ENCODE measurements at regions not wholly inside any gene's neighbourhood (a gene's known extent, or its start where the extent isn't known, plus 50 kb on each side); places are given as distances from the start of the nearest gene placed in this dataset.

DNA sequence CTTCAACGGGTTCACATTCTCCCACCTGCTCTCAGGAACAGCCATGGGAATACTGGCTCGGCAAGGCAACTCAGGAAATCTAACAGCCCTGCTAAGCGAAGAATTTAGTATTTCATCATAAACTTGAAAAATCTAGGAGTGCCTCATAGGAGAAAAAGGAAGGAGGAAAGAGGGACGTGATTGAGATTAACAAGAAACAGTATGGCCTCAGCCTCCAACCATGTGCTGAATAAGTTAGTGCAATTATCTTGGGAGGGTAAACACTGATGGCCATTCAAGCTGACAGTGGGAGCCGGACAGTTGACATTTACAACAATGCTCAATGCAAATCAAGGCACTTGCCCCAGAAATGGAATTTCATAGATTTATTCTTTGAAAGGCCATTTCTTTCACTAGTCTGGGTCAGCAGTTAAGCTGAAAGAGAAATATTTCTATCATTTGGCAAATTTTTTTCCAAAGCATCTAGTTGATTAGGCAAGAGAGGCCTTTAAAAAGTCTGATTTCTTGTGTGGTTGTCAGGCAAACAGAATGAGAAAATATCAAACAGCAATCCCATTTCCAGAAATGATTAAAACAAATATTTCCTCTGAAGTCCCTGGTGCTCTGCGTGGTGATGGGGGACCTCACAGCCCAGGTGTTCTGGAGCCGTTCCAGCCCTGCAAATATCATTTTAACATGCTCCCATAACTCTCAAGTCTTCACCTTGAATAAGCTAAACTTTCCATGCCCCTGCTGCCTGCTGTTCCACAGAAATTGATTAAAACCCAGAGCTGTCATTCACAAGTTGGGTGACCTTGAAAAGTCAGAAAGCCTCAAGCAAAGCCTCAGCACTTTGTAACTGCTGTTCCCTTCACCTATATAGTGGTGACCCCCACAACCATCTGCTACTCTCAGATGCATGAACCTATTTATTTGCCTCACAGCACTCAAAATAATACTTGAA, 121.6 kb downstream of the PHLDA1 start:
- Histone ChIP-seq H3K27ac (ENCODE audit: low read depth, low read length) (no peak overlapping the region), H3K27me3 (ENCODE audit: control insufficient read depth, insufficient read depth, low read length) (no peaks in the 10 kb centered on the region), H3K9ac (ENCODE audit: low read length) (no peak overlapping the region)

DNA sequence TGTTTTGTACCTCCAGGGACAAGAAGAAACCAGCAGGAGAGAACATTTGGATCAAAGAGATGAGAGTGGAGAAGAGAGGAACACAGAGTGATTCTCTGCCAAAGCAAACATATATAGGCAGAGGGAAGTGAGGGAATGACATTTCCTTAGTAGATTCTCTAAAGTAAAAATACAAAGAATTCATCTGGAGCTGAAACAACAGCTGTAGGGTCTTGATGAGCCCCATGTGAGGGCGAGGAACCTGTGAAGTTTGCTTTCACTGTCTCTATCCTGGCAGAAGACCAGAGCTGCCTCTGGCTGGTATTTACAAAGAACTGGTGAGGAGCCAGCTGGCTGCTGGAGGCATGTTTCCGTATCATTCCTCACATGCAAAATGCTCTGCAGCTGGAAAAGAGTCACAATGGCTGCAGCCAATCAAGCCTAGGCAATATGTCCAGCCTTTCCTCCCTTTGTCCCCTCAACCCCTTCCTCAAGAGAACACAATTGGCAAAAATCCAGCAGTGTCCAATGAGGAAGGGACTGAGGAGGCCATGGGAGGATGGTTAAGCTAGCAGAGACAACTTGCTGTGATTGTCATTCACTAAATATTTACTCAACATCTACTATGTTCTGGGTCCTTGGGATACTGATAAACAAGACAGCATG, 122.5 kb downstream of the PHLDA1 start:
- H3K27ac ChIP-seq (ENCODE audit: low read depth, low read length): peak overlapping the region; percentile 10
- peaks cover 12% of the 10 kb centered on the region for H3K4me1 ChIP-seq (ENCODE audit: control insufficient read depth, insufficient read depth, low read length)
- no peak overlapping the region for H3K9ac ChIP-seq (ENCODE audit: low read length)
- no peaks in the 10 kb centered on the region for H3K27me3 ChIP-seq (ENCODE audit: control insufficient read depth, insufficient read depth, low read length)
- H3K4me3 ChIP-seq (ENCODE audit: low read length): no peak overlapping the region
- H3K36me3 ChIP-seq (ENCODE audit: control insufficient read depth, insufficient read depth, low read length): no peaks in the 10 kb centered on the region

More for the DNA sequence above, 121.6 kb downstream of the PHLDA1 start:
- Histone ChIP-seq H3K36me3 (ENCODE audit: control insufficient read depth, insufficient read depth, low read length) (no peaks in the 10 kb centered on the region), H3K4me1 (ENCODE audit: control insufficient read depth, insufficient read depth, low read length) (peaks cover 12% of the 10 kb centered on the region), H3K4me3 (ENCODE audit: low read length) (no peak overlapping the region)

DNA sequence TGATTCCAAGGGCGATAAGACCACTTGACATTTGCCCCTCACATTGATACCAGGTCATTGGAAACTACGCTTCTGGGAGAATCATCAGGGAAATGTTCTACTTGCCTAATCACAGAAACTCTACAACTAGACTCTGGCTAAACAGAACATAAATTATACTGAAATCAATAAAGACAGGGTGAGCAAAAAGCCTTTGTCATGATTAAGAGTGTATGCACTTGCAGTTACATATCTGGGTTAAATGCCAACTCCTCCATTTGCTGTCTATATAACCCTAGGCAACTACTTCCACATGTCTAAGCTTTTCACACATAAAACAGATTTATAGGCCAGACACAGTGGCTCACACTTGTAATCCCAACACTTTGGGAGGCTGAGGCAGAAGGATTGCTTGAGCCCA, 125.7 kb downstream of the PHLDA1 start:
- Histone ChIP-seq H3K27ac (ENCODE audit: low read depth, low read length) (no peak overlapping the region), H3K9ac (ENCODE audit: low read length) (no peak overlapping the region), H3K4me1 (ENCODE audit: control insufficient read depth, insufficient read depth, low read length) (peaks cover 12% of the 10 kb centered on the region), H3K27me3 (ENCODE audit: control insufficient read depth, insufficient read depth, low read length) (no peaks in the 10 kb centered on the region), H3K36me3 (ENCODE audit: control insufficient read depth, insufficient read depth, low read length) (no peaks in the 10 kb centered on the region), H3K4me3 (ENCODE audit: low read length) (no peak overlapping the region)

DNA sequence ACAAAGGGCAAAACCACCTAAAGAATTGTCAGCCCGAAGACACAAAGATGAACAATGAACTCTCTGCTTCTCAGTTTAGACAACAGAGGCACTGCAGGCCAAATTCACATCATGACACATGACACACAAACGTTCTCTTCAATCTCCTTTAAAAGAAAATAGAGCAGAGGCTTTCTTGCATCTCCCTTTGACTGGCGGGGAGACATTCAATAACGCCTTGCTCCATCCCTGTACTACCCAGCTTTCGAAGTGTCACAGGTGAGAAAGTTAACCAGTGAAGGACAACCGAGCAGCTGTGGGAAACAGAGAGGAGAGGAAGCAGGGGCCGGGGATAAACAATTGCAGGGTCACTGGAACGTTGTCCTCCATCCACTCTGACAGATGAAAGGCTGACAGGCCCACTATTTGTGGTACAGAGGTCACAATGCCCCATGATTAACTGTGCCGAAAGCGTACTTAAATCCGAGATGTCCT, 130.8 kb downstream of the PHLDA1 start:
- Histone ChIP-seq H3K27ac (ENCODE audit: low read depth, low read length) (no peak overlapping the region), H3K36me3 (ENCODE audit: control insufficient read depth, insufficient read depth, low read length) (no peaks in the 10 kb centered on the region), H3K4me1 (ENCODE audit: control insufficient read depth, insufficient read depth, low read length) (no peaks in the 10 kb centered on the region), H3K4me3 (ENCODE audit: low read length) (no peak overlapping the region), H3K27me3 (ENCODE audit: control insufficient read depth, insufficient read depth, low read length) (no peaks in the 10 kb centered on the region), H3K9ac (ENCODE audit: low read length) (no peak overlapping the region)

DNA sequence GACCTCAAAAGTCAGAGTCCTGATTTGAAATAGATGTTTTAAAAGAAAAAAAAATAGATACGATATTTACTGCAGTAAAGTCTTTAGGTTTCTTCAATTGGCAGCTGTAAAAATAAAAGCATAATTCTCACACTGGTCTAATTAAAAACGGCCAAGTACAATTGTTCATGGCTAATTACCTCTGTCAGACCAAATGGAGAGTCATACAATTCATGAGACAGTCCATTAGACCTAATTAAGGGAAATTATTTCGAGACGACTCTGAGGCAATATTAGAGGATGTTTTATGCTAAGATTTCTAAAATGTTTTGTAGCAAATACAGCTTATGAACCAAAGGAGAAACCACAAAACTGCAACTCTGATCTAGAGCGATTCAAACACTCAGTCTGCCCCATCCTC, 131.3 kb downstream of the PHLDA1 start:
- Histone ChIP-seq H3K27me3 (ENCODE audit: control insufficient read depth, insufficient read depth, low read length) (no peaks in the 10 kb centered on the region), H3K27ac (ENCODE audit: low read depth, low read length) (no peak overlapping the region), H3K9ac (ENCODE audit: low read length) (no peak overlapping the region), H3K36me3 (ENCODE audit: control insufficient read depth, insufficient read depth, low read length) (no peaks in the 10 kb centered on the region), H3K4me1 (ENCODE audit: control insufficient read depth, insufficient read depth, low read length) (no peaks in the 10 kb centered on the region), H3K4me3 (ENCODE audit: low read length) (no peak overlapping the region)

DNA sequence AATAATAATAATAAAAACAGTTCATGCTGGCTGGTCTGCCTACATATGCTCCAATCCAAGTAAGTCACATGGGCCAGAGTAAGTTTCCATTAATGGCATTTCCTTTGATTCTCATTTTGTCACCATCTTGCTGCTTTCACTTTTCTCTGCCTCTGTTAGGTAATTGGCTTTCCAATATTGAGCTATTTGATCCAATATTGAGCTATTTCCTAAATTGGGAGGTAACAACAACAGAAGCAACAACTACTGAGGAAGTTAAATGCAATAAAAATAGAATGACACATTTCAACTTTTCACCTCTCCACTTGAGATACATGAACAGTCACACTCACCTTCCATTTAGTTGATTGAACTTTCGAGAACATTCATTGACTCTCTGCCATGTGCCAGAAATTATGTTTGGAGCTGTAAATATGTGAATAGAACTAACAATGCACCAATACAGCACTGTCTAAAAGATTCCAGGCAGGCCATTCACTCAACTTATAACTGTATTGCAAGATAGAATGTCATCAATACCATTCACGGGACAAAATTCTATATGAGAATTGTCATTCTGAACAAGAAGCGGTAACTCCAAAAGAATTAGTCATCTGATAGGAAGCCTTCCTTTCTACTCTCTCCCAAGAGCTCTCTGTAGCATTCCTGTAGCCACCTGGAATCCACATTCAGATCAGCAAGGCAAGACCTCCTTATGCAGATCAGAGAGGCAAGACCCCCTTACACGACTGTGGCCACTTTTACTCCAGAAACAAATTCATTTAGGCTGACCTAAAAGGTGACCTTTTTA, 136.4 kb downstream of the PHLDA1 start:
- no peak overlapping the region for H3K27ac ChIP-seq (ENCODE audit: low read depth, low read length)
- no peaks in the 10 kb centered on the region for H3K27me3 ChIP-seq (ENCODE audit: control insufficient read depth, insufficient read depth, low read length)
- H3K36me3 ChIP-seq (ENCODE audit: control insufficient read depth, insufficient read depth, low read length): no peaks in the 10 kb centered on the region
- no peak overlapping the region for H3K4me3 ChIP-seq (ENCODE audit: low read length)
- H3K9ac ChIP-seq (ENCODE audit: low read length): no peak overlapping the region
- H3K4me1 ChIP-seq (ENCODE audit: control insufficient read depth, insufficient read depth, low read length): no peaks in the 10 kb centered on the region

DNA sequence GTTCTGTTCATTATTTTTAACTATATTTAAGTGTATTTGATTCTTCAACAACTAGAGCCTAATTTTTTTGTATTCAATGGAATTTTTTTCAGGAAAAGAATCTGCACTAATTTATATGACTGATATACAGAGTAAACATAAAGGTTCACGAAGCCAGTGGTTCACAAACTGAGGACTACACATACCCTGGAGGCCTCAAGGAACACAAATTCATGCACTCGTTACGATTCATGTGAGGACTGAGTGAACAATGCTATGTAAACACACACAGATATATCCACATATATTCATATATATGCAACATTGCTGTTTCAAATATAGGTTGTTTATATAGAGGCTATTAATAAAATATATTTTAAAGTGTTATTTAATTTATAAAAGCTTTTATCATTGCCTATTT, 137.8 kb downstream of the PHLDA1 start:
- no peaks in the 10 kb centered on the region for H3K36me3 ChIP-seq (ENCODE audit: control insufficient read depth, insufficient read depth, low read length)
- H3K4me3 ChIP-seq (ENCODE audit: low read length): no peak overlapping the region
- H3K9ac ChIP-seq (ENCODE audit: low read length): no peak overlapping the region
- no peaks in the 10 kb centered on the region for H3K27me3 ChIP-seq (ENCODE audit: control insufficient read depth, insufficient read depth, low read length)
- no peak overlapping the region for H3K27ac ChIP-seq (ENCODE audit: low read depth, low read length)
- H3K4me1 ChIP-seq (ENCODE audit: control insufficient read depth, insufficient read depth, low read length): no peaks in the 10 kb centered on the region

DNA sequence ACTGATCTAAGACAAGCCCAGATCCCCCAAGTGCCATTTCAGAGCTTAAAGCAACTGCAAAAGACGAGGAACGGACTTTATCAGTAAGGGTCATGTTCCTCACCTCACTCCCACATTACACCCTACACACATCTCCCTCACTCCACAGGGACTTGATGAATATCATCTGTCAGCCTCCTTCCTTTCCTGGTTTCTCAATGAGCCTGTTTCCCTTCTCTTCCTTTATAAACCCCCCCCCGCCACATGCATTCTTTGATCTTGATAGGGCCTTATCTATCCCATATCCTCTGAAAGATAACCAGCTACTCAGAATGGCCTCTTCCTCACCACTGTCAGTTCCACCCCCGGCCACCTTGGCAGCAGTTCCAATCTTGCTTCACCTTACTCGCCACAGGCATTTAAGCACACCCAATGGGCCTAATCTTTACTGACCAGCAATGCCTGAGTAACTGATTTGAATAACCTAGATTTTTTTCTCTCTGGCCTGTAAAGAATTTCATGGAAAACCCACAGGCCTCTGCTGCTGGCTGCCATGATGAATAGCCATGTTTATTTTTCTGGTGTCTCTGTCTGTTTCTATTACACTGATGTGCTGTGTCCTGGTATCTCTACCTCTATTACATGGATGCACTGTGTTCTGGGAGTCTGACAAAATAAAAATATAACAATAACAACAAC, 138.7 kb downstream of the PHLDA1 start:
- H3K9ac ChIP-seq (ENCODE audit: low read length): no peak overlapping the region
- no peaks in the 10 kb centered on the region for H3K4me1 ChIP-seq (ENCODE audit: control insufficient read depth, insufficient read depth, low read length)
- no peak overlapping the region for H3K4me3 ChIP-seq (ENCODE audit: low read length)

DNA sequence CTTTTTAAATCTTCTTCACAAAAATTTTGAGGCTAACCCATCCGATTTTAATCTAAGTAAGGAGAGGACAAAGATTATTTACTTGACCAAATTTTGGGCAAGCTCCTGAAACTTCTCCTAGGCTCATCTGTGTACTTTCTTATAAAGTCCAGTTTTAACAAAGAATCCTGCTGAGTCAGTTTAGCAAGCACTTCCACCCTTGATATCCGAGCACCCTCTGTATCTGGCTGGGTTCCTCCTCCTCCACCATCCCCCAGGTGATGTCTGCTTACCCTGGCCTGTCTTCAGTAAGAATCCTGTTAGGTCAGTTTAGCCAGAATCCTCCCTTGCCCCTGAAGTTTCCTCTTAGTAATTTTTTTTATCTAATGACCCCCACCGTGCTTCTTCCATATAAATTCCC, 140.5 kb downstream of the PHLDA1 start:
- H3K4me3 ChIP-seq (ENCODE audit: low read length): no peak overlapping the region
- no peak overlapping the region for H3K9ac ChIP-seq (ENCODE audit: low read length)
- no peaks in the 10 kb centered on the region for H3K4me1 ChIP-seq (ENCODE audit: control insufficient read depth, insufficient read depth, low read length)
- H3K27ac ChIP-seq (ENCODE audit: low read depth, low read length): no peak overlapping the region
- H3K27me3 ChIP-seq (ENCODE audit: control insufficient read depth, insufficient read depth, low read length): no peaks in the 10 kb centered on the region
- no peaks in the 10 kb centered on the region for H3K36me3 ChIP-seq (ENCODE audit: control insufficient read depth, insufficient read depth, low read length)

More for the DNA sequence above, 138.7 kb downstream of the PHLDA1 start:
- Histone ChIP-seq H3K27me3 (ENCODE audit: control insufficient read depth, insufficient read depth, low read length) (no peaks in the 10 kb centered on the region), H3K27ac (ENCODE audit: low read depth, low read length) (no peak overlapping the region), H3K36me3 (ENCODE audit: control insufficient read depth, insufficient read depth, low read length) (no peaks in the 10 kb centered on the region)

DNA sequence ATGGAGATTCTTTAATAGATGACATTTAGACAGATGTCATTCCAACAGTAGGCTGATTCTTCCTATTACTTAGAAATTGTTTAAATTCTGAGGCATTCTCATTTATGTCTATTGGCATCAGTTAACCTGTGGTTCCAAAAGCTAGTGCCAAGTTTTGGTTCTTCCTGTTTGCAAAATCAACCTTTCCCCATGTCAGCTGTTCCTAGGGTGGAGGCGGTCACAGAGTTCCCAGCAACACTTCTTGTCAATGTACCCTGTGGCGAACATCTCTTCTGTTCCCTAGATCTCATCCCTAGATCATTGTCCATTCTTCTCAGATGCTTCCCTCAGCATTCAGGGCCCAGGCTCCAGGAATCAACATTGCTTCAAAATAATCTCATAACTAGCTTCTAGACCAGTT, 140.9 kb downstream of the PHLDA1 start:
- H3K9ac ChIP-seq (ENCODE audit: low read length): no peak overlapping the region
- no peaks in the 10 kb centered on the region for H3K4me1 ChIP-seq (ENCODE audit: control insufficient read depth, insufficient read depth, low read length)
- no peaks in the 10 kb centered on the region for H3K36me3 ChIP-seq (ENCODE audit: control insufficient read depth, insufficient read depth, low read length)
- no peaks in the 10 kb centered on the region for H3K27me3 ChIP-seq (ENCODE audit: control insufficient read depth, insufficient read depth, low read length)
- no peak overlapping the region for H3K27ac ChIP-seq (ENCODE audit: low read depth, low read length)
- H3K4me3 ChIP-seq (ENCODE audit: low read length): no peak overlapping the region

DNA sequence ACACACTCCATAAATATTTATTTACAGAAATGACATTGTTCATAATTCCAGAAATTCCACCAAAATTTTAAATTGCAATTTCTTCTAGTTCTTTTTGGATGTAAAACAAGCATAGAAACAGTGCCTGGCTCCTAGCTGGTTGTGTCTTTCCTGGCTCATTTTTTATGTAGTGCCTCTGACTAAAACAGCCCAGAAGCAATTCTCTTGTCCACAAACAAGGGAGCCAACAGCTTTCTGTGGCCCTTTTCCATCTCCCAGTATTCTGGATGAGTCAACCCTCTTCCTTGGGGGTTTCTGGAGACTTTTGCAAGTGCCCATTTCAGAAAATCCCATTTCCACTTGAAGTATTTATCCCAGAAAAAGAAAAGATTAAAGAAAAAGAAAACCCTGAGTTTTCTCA, 141.4 kb downstream of the PHLDA1 start:
- no peak overlapping the region for H3K27ac ChIP-seq (ENCODE audit: low read depth, low read length)
- no peaks in the 10 kb centered on the region for H3K27me3 ChIP-seq (ENCODE audit: control insufficient read depth, insufficient read depth, low read length)
- H3K9ac ChIP-seq (ENCODE audit: low read length): no peak overlapping the region
- H3K4me1 ChIP-seq (ENCODE audit: control insufficient read depth, insufficient read depth, low read length): no peaks in the 10 kb centered on the region
- H3K36me3 ChIP-seq (ENCODE audit: control insufficient read depth, insufficient read depth, low read length): no peaks in the 10 kb centered on the region
- no peak overlapping the region for H3K4me3 ChIP-seq (ENCODE audit: low read length)

Data from rectal smooth muscle tissue (tissue), 1 donor.